GM12891 (cell line): ENCODE measurements at regions not wholly inside any gene's neighbourhood (a gene's known extent, or its start where the extent isn't known, plus 50 kb on each side); places are given as distances from the start of the nearest gene placed in this dataset.

ENCODE experiments used
- PAX5 ChIP-seq: IDR thresholded peaks from 2 replicates; pipeline ENCODE4 v1.6.1; 2011; ENCODE audit warnings: low read length, moderate library complexity, mild to moderate bottlenecking; ENCODE audit not compliant: insufficient read depth, severe bottlenecking
- POLR2A ChIP-seq: IDR thresholded peaks from 2 replicates; pipeline ENCODE4 v1.6.1; 2011; ENCODE audit warnings: low read depth, low read length, control low read depth
- POLR2AphosphoS5 ChIP-seq: IDR thresholded peaks from 2 replicates; pipeline ENCODE4 v1.6.1; 2011; ENCODE audit warnings: low read depth, low read length, control low read depth
- POU2F2 ChIP-seq: IDR thresholded peaks from 2 replicates; pipeline ENCODE4 v1.6.1; 2011; ENCODE audit warnings: low read depth, mild to moderate bottlenecking, control low read depth, low read length, moderate library complexity
- SPI1 ChIP-seq: IDR thresholded peaks from 2 replicates; pipeline ENCODE4 v1.6.1; 2011; ENCODE audit warnings: low read depth, low read length, control low read depth
- TAF1 ChIP-seq: IDR thresholded peaks from 2 replicates; pipeline ENCODE4 v1.6.1; 2011; ENCODE audit warnings: low read depth, low read length, control low read depth

DNA sequence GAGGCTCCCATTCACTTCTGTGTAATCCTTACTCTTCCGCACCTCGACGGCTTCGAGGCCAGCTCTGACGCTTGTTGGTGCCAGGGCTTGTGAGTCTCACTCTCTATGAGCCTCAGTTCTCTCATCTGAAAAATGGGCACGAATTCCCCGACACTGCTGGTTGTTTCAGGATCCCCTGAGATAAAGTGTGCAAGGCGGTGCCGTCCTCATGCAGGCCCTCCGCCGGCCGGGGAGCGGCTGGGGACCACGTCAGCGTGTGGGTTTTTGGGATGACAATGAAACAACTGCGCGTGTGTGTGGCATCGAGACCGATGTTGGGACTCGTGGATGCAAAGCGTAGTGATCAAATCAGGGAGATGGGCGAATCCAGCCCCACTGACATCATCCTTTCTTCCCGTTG is 75.6 kb downstream of the FOXL3 start:
- TF ChIP-seq PAX5, result no peak
- no peak for TF ChIP-seq POLR2A
- TF ChIP-seq POLR2AphosphoS5, result no peak
- TF ChIP-seq TAF1, result no peak
- TF ChIP-seq SPI1, result no peak
- TF ChIP-seq POU2F2, result no peak
